Esophagus muscularis mucosa (tissue), 3 donors: ENCODE measurements at regions not wholly inside any gene's neighbourhood (a gene's known extent, or its start where the extent isn't known, plus 50 kb on each side); places are given as distances from the start of the nearest gene placed in this dataset.

Experiments
- CTCF ChIP-seq, 3 experiments: fragments of 200-600 bp in 2 of 3; fragments of 450-650 bp in 1 of 3; sonication (generic) in 2 of 3; IDR thresholded peaks; one replicate each; pipeline ENCODE4 v1.5.1; 2017 to 2019; ENCODE audit warnings: antibody characterized with exemption in 3 of 3, mild to moderate bottlenecking in 2 of 3, moderate library complexity in 1 of 3
- POLR2A ChIP-seq: fragments of 450-650 bp; IDR thresholded peaks from one replicate; pipeline ENCODE4 v1.6.1; 2017; ENCODE audit warnings: antibody characterized with exemption, moderate library complexity, mild to moderate bottlenecking, low read depth

DNA sequence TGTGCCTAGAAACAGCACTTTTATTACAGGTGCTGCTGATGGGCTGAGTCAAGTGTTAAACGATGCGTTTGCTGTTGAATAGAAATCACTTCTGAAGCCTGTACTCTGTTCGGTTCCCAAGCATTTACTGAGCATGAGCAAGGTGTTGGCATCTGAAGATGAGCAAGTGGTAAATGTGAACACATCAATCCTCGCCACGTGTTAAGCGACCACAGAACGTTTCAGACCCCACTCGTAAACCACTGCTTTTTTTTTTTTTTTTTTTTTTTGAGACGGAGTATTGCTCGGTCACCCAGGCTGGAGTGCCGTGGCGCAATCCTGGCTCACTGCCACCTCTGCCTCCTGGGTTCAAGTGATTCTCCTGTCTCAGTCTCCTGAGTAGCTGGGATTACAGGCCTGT lies 241.2 kb downstream of the SETD4 start:
- TF ChIP-seq CTCF (IDR thresholded peaks at IDR 0.05) (no peak), POLR2A (no peak)
